ENCODE measurements at regions not wholly inside any gene's neighbourhood (a gene's known extent, or its start where the extent isn't known, plus 50 kb on each side); places are given as distances from the start of the nearest gene placed in this dataset.

DNA sequence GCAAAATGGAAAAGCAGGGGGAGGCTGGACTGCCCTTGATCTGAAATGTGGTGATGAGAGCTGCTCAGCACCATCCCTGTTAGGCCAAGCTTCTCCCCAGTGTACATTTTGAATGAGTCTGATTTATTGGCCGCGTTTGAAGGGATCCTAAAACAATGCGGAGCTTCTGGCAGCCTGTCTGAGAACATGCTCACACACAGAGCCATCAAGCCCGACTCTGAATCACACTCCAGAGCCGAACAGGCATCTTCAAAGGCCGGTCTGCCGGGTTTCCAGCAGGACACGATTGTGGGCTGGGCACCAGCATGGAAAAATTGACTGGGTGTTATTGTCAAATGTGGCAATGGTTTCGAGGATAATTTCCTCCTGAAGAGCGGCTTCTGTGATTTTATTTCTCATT is 235.9 kb downstream of the TFAP2C start:
- FAIRE-seq (no peak), DNase-seq (ENCODE audit: insufficient read length, low spot score) (no peak)

DNA sequence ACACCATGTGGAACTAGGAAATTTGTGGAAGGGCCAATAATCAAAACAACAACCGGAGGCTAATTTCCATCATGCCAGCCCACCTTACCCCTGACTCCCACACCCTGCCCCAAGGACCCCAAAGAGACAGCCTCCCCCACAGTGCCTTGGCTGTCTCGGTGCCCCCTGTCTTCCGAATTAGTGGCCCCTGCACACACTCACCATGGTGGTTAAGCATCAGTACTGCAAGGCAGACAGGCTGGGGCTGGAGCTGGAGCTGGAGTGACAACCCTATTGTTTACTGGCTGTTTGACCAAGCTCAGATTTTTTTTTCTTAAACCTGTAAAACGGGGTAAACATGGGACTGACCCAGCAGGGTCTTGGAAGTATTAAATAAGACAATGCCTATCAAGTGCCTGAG is 238.0 kb downstream of the TFAP2C start:
- no peak for DNase-seq (ENCODE audit: insufficient read length, low spot score)
- FAIRE-seq: no peak

DNA sequence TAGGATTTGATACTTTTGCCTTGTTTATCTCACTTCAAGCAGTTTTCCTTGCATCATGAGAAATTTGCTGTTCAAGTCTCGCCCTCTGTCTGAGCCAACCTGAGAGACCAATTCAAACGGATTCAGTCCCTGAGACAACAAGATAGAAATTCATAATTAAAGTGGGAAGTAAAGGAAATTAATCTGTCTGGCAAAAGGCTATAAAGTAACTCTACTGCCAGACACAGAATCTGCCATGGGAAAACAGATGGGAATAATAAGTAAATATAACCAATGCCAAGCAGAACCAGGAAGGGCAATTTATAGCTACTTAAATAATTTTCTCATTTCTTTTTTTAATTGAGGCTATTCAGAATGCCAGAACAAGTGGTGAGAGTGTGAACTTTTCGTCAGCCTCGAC is 239.6 kb downstream of the TFAP2C start:
- no peak for FAIRE-seq
- DNase-seq (ENCODE audit: insufficient read length, low spot score): no peak

DNA sequence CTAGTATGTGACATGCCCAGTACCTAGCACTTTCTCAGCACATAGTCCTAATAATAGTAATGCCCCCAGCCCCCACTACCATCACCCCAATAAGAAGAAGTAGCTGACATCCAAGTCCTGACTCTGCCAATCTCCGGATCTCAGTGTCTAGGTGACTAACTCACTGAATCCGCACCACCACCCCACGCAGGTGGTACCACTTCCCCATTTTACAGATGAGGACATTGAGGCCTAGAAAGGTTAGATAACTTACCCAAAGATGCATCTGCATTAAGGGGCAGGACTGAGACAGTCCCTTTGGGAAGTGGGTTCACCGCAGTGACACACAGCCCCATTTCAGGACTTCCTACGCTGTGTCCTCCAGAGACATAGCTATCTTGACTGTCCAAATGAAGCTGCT is 241.2 kb downstream of the TFAP2C start:
- FAIRE-seq (no peak), DNase-seq (ENCODE audit: insufficient read length, low spot score) (no peak)

DNA sequence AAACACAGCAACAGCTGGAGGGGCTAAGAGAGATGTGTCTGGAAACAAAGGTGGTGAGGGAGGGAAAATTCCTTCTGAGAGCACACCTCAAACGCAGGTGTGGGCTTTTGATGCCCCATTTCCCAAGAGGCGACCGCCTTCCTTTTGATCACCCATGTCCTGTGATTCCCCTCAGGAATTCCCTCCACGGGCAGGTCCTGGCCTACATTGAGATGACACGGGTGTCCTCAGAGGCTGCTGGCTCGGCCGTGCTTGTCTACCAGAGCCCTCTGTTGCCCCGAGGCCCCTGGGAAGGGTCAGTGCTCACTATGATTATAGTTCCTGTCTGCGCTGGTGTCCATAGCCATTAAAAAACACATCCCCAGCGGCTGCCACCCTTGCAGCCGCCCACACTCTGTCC is 242.6 kb downstream of the TFAP2C start:
- no peak for FAIRE-seq
- DNase-seq (ENCODE audit: insufficient read length, low spot score): no peak

DNA sequence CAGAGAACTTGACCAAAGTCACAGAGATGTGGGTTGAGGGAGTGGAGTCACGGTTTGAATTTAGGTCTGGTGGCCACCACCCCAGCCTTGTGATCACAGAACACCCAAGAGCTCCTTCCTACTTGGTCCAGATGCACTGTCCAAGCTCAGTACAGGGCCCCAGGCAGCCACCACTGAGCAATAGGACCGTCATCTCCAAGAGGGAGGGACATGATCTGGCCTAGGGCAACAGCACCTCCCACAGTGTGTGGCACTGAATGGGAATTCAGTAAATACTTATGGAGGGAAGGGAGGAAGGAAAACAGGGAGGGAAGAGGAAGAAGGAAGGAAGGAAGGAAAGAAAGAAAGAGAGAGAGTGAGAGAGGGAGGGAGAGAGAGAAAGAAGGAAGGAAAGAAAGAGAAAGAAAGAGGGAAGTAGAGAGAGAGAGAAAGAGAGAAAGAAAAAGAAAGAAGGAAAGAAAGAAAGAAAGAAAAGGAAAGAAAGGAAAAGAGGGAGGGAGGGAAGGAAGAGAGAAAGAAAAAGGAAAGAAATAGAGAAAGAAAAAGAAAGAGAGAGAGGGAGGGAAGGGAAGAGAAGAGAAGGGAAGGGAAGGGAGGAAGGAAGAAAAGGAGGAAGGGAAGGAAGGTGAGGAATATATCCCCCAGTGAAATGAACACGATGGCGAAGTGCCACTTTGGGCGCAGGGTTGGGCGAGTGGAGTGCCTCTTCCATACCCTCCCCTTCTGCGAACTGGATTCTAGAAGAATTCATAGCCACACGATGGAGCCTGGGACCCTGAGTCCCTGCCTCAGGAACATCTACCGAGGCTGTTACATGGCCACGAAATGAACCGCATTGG is 243.7 kb downstream of the TFAP2C start:
- DNase-seq (ENCODE audit: insufficient read length, low spot score) (no peak), FAIRE-seq (no peak)

DNA sequence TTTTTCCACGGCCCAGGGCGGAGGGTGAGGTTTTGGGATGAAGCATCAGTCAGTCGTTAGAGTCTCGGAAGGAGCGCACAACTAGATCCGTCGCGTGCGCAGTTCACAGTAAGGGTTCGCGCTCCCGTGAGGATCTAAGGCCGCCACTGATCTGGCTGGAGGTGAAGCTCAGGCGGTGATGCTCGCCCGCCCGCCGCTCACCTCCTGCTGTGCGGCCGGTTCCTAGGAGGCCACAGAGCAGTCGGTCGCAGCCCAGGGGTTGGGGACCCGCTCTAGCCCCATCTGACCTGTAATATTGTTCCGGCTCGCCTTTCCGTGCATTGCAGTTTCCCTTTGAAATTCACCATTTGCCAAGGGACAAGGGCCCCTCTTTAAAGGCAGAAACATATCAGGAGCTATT is 244.7 kb downstream of the TFAP2C start:
- FAIRE-seq (no peak), DNase-seq (ENCODE audit: insufficient read length, low spot score) (no peak)

DNA sequence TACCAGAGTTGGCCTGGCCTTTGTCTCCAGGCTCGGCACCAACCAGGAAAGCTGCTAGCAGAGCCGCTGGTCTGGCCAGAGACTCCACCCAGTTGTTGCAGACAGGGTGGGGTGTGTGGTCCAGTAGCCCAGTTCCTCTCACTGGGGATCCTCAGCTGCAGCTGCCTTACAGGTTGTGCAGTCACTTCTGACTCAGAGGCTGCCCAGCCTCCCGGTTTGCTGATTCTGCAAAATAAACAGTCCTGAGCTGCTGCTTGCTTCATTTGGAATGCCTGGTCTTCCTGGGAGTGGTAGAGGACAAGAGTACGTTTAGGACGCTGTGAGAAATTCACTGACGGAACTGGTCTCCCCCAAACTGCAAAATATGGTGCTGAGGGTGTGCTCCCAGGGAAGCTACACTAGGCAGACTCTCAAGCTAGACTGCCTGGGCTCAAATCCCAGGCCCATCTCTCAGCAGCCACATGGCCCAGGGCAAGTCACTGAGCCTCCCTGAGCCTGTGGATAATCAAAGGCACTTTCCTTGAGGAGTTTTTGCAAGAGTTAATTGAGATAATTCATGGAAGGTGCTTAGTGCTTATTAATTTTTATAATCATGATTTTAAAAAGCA is 246.1 kb downstream of the TFAP2C start:
- FAIRE-seq: no peak
- DNase-seq (ENCODE audit: insufficient read length, low spot score): no peak

DNA sequence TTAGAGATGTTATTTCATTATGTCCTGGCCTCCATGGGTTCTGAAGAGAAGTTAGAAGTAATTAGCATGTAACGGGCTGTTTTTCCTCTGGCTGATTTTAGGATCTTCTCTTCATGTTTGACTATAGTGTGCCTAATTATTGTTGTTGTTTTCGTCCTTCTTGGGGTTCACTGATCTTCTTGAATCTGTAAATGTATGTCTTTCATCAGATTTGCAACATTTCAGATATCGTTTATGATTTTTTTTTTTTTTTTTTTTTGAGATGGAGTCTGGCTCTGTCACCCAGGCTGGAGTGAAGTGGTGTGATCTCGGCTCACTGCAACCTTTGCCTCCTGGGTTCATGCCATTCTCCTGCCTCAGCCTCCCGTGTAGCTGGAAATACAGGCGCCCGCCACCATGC is 246.7 kb downstream of the TFAP2C start:
- DNase-seq (ENCODE audit: insufficient read length, low spot score): no peak
- FAIRE-seq: no peak

DNA sequence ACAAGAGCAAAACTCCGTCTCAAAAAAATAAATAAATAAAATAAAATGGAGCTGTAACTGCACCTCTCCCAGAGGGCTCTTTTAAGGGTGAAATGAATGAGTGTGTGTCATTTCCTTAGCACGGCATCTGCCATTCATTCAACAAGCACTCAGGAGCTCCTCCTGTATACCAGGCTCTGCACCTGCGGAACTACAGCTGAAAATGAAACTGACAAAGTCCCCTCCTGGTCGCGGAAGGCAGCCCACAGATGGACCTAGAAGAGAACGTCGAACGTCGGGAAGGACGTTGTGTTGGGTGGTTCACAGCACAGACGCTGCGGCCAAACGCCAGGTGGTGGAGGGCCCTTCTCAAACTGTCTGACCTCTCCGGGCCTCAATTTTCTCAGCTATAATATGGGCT is 256.4 kb downstream of the TFAP2C start:
- no peak for FAIRE-seq

DNA sequence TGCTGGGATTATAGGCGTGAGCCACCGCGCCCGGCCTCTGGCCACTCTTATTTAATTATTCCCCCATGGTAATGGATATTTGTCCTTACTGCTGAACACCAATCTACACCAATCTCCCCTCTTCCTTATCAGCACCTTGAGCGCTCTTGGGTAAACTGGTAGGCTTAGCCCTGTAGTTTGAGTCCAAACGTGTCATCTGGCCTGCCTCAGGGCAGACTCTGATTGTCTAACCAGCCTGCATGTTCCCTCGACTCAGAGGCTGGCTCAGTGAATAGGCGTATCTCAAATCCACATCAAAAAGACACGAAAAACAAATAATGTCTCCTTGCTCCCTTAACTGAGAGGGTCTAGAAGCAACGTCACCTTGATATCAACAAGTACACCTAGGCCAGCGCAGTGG is 260.9 kb downstream of the TFAP2C start:
- FAIRE-seq (no peak), DNase-seq (ENCODE audit: insufficient read length, low spot score) (no peak)

More for the DNA sequence above, 256.4 kb downstream of the TFAP2C start:
- DNase-seq (ENCODE audit: insufficient read length, low spot score): no peak

DNA sequence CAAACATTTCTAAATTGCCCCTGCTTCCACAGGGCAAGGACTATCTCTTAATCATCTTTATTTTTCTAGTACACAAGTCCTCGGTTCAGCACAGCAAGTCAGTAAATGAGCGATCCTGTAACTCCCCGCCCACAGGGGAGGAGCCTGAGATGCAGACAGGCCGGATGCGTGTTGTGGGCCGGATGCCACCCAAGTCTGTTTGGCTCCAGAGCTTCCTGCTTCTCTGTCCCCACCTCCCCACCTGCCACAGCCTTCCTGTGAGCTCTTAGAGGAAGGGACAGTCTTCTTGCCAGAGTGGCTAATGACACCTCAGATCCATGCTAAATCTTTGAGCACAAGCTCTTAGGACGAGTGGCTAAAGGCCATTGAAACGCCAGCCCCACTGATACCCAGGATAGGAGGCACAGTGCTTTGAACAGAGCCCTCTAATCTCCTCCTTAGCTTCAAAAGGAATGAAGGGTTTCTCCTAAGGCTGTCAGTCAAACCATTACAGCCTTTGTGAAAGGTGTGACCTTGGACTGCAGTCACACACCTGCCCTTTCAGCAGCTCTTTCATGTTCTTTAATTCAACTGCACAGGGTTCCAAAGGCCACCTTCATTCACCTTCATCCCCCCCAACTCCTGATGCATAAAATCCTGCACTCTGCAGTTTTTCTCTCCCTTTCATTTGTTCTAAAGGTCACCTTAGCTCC is 264.3 kb downstream of the TFAP2C start:
- DNase-seq (ENCODE audit: insufficient read length, low spot score) (no peak), FAIRE-seq (no peak)

DNA sequence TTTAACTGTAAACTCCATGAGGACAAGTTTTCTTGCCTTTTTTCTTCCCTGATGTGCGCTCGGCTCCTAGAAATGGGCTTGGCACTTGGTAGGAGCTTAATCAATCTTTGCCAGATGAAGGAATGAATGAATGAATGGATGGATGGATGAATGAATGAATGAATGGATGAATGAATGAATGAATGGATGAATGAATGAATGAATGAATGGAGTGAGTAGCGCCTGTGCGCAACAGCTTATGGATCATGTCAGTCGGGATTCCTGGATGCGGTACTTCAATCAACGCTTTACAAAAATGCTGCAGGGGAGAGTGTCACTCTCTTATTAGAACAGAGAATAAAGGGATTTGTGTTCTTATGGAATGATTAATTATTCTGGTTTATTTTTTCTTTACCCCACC is 267.3 kb downstream of the TFAP2C start:
- DNase-seq (ENCODE audit: insufficient read length, low spot score) (no peak), FAIRE-seq (no peak)

DNA sequence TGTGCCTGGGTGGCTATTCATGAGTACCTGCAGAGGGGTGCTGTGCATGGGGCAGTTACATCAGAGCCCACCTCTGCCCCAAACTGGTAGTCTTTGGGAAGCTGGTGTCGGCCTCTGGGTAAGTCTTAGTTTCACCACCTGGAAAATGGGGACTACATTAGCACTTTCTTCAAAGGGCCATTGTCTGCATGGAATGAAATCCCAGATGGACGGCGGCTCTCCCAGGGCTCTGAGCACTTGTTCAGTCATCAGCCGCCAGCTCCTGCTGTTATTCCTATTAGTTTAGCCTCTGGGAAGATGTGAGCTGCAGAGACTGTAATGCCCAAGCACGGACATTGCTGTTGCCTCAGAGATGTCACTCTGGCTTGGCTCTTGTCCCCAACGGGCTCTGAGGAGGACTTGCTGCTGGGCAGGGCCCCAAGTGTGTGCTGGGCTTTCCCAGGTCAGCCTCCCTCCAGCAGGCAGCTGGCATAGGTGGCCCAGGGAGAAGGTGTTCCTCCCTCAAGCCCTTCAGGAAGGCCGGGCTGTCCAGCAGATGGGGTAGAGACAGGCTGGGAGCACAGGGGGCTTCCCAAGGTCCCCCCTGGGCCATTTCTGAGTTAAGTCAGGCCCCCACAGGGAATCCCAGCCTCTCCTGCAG is 268.3 kb downstream of the TFAP2C start:
- FAIRE-seq: no peak
- no peak for DNase-seq (ENCODE audit: insufficient read length, low spot score)

DNA sequence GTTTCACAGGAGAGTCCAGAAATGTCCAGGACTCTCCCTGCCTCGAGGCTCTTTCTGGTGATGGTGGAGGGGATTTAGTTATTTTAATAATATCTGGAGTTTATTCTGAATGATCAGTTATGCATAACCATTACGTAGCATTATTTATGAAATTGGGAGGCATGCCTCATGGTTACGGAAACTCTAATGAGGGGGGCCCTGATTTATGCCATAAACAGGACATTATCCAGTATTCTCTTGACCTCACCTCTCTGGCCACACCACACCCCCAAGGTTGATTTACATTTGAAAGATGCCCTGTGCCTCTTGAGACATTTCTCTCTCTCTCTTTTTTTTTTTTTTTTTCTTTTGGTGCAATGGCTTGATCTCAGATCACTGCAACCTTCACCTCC is 268.8 kb downstream of the TFAP2C start:
- no peak for DNase-seq (ENCODE audit: insufficient read length, low spot score)
- FAIRE-seq: no peak

DNA sequence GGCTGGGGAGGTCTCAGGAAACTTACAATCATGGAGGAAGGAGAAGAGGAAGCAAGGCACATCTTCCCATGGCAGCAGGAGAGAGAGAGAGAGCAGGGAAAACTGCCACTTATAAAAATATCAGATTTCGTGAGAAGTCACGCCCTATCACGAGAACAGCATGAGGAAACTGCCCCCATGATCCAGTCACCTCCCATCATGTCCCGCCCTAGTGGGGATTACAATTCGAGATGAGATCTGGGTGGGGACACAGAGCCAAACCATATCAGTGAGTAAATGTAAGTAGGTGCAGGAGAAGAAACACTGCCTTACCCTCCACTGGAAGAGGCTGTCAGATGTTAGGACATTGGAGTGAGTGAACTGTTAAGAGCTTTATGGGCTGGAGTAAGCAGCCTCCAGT is 270.4 kb downstream of the TFAP2C start:
- no peak for FAIRE-seq

DNA sequence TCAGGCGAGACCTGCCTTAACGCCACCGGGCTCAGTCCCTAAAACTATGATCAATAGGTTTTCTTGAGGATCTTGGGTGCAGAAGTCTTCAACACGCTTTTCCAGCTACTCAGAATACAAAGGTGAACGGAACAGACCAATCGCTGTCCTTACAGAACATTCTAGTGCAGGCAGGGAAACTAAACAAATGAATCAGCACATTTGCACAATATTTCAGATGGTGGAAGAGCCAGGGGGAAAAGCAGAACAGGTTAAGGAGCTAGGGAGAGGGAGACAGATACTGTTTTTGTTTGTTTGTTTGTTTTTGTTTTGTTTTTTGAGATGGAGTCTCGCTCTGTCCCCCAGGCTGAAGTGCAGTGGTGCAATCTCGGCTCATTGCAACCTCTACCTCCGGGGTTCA is 271.1 kb downstream of the TFAP2C start:
- FAIRE-seq: no peak
- no peak for DNase-seq (ENCODE audit: insufficient read length, low spot score)

More for the DNA sequence above, 270.4 kb downstream of the TFAP2C start:
- no peak for DNase-seq (ENCODE audit: insufficient read length, low spot score)

DNA sequence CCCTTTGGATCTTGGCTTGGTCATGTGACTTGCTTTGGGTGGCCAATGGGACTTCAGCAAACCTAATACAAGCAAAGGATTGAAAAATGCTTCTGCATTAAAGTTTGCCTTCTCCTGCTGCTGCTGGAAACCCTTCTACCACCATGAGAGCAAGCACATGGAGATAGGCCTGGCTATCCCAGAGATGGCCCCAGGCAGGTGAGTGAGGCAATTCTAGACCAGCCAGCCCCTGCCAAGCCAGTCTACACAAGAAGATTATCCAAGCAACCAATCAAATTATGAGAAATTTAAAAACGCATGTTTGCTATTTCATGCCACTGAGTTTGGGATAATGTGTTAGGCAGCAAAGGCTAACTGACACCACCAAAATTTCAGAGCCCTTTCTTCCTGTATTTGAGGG is 274.3 kb downstream of the TFAP2C start:
- no peak for FAIRE-seq
- DNase-seq (ENCODE audit: insufficient read length, low spot score): no peak

DNA sequence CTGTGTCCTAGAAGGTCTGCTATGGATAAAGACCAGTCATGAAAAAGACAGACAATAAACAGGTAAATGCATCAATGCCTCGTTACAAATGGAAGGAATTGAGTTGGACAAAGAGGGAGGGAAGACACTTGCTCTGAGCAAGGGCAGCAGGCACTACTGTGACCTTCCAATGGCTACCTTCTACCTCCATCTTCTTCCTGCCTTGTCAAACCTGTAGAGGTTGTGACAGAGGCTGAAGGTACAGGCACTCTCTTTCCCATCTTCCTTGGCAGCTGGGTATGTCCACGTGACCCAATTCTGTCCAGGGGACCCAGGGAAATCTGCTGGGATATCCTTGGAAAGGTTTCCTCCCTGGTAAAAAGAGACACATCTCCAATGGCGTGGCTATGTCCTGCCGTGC is 274.8 kb downstream of the TFAP2C start:
- no peak for DNase-seq (ENCODE audit: insufficient read length, low spot score)
- FAIRE-seq: no peak

DNA sequence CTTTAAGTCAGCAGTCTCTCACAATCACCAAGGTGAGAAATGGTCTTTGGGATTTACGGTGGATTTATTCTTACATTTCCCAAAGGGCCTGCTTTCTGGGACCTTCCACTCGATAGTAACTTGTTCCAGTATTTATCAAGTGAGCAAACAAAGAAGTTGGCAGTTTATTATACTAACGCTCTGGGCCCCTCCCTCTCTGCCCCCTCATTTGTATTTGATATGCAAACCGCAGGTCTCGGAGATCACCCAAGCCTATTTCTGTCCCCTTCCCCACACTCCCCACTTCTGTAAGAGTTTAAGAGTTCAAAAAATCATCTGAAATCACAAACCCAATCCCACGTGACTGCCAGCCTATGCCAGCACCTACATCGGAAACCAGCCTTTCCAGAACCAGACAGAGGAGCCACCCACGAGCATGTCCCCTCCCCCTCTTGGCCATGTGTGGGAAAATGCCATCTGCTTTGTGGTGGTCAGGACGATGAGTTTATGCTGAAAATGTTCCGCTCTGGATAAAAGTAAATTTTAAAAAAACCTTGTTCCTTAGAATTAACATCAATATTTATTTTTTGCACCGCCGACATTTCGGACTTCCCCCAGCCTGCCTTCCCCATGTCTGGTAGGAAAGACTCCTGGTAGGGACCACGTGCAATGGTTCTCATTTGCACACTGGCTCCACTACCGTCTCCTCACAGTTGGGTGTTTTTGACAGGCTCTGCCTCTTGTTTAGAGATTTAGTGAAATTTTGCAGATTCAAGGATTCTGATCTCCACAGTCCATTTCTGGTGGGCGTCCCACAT is 281.0 kb downstream of the TFAP2C start:
- FAIRE-seq: no peak
- no peak for DNase-seq (ENCODE audit: insufficient read length, low spot score)

DNA sequence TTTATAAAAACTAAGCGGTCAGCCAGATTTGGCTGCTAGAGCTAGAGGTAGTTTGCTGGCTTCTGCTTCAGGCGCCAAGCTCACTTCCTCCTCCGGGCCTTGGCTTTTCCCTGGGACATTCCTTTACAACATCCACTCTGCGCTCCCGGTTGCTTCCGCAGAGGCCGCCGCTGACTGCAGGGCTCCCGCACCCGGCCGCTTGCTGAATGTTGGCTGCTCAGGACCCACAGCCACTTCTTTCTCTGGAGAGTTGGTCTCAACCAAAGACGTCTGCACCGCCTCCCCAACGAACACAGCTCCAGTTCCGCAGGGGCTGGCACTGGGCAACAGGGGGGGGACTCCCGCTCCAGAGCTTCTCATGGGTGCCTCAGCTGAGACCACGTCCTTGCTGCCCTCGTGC is 282.8 kb downstream of the TFAP2C start:
- DNase-seq (ENCODE audit: insufficient read length, low spot score) (no peak), FAIRE-seq (no peak)
